ENCODE measurements at regions not wholly inside any gene's neighbourhood (a gene's known extent, or its start where the extent isn't known, plus 50 kb on each side); places are given as distances from the start of the nearest gene placed in this dataset.

DNA sequence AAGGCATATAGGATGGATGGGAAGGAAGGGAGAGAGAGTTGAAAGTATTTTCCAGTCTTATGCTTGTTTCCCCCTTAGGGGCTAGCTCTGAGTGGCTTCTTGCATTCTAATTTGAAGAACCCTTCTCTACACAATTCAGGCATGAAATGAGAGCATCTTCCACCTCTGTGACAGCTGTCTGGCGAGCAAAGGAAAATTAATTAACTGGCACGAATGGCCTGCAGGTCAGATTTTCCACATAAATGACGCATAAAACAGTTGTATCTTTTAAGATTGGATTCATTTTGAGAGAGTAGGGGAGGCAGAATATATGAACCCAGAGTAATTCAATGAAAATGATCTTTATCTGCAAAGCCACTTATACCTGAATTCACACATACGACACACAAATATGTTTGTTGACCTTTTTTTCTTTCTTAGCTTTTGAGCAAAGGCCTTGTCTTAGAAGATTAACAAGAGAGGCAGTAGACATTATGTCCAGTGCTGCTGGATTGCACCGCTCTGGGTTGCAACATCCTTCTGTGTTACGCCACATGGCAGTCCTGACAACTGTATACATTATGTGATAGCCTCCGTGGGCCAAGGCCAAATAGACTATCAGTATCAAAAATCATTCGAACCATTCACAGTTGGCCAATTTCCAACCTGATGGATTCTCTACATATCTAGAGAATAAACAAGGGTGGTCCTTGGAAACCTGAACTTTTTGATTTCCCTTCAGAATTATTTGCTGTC lies 173.0 kb upstream of the GOT2 start:
- Histone ChIP-seq H3K27me3 (ENCODE audit: control insufficient read depth, insufficient read depth, low read length) (no peaks in the 10 kb centered on the region), H3K4me3 (ENCODE audit: low read depth, low read length) (no peak overlapping the region), H3K36me3 (ENCODE audit: control insufficient read depth, insufficient read depth, low read length) (no peaks in the 10 kb centered on the region)
- FAIRE-seq = no peak
- TF ChIP-seq, protein P1, sequence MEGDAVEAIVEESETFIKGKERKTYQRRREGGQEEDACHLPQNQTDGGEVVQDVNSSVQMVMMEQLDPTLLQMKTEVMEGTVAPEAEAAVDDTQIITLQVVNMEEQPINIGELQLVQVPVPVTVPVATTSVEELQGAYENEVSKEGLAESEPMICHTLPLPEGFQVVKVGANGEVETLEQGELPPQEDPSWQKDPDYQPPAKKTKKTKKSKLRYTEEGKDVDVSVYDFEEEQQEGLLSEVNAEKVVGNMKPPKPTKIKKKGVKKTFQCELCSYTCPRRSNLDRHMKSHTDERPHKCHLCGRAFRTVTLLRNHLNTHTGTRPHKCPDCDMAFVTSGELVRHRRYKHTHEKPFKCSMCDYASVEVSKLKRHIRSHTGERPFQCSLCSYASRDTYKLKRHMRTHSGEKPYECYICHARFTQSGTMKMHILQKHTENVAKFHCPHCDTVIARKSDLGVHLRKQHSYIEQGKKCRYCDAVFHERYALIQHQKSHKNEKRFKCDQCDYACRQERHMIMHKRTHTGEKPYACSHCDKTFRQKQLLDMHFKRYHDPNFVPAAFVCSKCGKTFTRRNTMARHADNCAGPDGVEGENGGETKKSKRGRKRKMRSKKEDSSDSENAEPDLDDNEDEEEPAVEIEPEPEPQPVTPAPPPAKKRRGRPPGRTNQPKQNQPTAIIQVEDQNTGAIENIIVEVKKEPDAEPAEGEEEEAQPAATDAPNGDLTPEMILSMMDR (IDR thresholded peaks at IDR 0.05; ENCODE audit: insufficient read depth, low read length, severe bottlenecking) = no peak
- no peak for DNase-seq (ENCODE audit: low read depth)

DNA sequence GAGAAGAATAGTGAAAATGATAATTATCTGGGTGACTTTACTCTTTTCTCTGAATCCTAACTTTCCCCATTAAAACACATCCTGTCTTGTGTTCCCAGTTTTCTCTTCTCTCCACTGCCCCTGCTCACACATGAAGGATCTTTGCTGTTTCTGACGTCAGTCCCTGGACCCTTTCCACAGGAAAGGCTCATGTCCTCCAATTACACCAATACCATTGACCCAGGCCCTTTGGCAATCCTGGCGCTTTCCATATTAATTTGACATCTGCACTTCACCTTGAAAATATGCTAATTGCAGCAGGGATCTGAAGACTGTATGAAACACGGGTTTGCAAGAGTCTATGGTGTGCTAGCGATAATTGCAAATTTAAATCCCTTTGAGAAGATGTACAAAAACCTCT lies 170.2 kb upstream of the GOT2 start:
- DNase-seq (ENCODE audit: low read depth) (no peak), FAIRE-seq (no peak)
- Histone ChIP-seq H3K27me3 (ENCODE audit: control insufficient read depth, insufficient read depth, low read length) (no peaks in the 10 kb centered on the region), H3K36me3 (ENCODE audit: control insufficient read depth, insufficient read depth, low read length) (no peaks in the 10 kb centered on the region), H3K4me3 (ENCODE audit: low read depth, low read length) (no peak overlapping the region)
- TF ChIP-seq, protein P1 (IDR thresholded peaks at IDR 0.05; ENCODE audit: insufficient read depth, low read length, severe bottlenecking) = no peak

DNA sequence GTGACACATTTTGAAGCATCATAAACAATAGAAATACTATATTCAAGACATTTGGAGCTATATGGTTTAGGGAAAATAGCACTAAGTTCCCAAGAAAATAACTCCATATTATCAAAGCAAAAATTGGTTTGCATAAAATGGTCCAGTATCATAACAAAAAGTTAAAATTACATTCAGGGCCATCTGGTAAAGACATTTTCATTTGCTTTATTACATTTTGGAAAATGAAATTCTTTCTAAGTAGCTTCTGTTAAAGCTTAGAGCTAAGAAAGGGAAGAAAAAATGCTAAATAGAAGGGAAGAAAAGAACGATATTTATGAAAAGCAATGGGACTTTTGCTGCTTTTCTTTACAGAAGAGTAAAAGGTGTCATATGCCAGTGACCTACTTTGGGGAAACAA lies 155.4 kb upstream of the GOT2 start:
- TF ChIP-seq, protein P1 (IDR thresholded peaks at IDR 0.05; ENCODE audit: insufficient read depth, low read length, severe bottlenecking) = no peak
- Histone ChIP-seq H3K27me3 (ENCODE audit: control insufficient read depth, insufficient read depth, low read length) (no peaks in the 10 kb centered on the region), H3K36me3 (ENCODE audit: control insufficient read depth, insufficient read depth, low read length) (no peaks in the 10 kb centered on the region), H3K4me3 (ENCODE audit: low read depth, low read length) (no peak overlapping the region)
- FAIRE-seq = no peak
- no peak for DNase-seq (ENCODE audit: low read depth)

DNA sequence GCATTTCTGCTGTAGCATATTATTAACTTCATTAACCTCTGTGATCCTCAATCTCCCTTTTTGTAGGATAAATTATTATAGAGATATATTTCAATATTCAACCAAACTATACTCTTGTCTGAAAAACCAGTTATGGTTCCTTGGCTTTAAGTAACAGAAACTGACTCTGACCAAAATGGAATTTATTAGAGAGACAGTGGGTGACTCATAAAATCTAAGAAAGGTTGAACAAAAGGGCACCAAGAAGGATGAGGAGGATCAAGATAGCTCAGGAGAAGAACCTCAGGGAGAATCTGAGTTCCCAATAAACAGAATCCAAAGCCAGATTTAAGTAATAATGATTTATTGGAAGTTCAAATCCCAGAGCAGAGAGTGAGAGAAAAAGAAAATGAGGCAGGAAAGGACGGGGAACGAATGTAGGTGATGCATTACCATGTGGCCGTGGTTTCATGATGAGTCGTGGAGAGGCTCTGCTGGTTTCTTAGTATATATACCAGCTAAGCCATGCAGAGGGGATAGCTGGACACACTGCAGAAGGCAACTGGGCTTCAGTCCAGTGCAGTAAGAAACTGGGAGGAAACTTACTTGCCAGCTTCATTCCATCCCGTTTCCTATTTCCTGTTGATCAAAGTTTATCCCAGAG lies 151.5 kb upstream of the GOT2 start:
- TF ChIP-seq, protein P1 (IDR thresholded peaks at IDR 0.05; ENCODE audit: insufficient read depth, low read length, severe bottlenecking) = no peak
- H3K4me3 ChIP-seq (ENCODE audit: low read depth, low read length) = no peak overlapping the region
- H3K27me3 ChIP-seq (ENCODE audit: control insufficient read depth, insufficient read depth, low read length) = no peaks in the 10 kb centered on the region
- no peak for DNase-seq (ENCODE audit: low read depth)
- no peak for FAIRE-seq
- H3K36me3 ChIP-seq (ENCODE audit: control insufficient read depth, insufficient read depth, low read length) = no peaks in the 10 kb centered on the region

- TF ChIP-seq, protein P1 (IDR thresholded peaks at IDR 0.05; ENCODE audit: insufficient read depth, low read length, severe bottlenecking) = no peak
- Histone ChIP-seq H3K36me3 (ENCODE audit: control insufficient read depth, insufficient read depth, low read length) (no peaks in the 10 kb centered on the region), H3K4me3 (ENCODE audit: low read depth, low read length) (no peak overlapping the region), H3K27me3 (ENCODE audit: control insufficient read depth, insufficient read depth, low read length) (no peaks in the 10 kb centered on the region)
- FAIRE-seq (no peak), DNase-seq (ENCODE audit: low read depth) (no peak)
These were observed 150.0 kb upstream of the GOT2 start for GRCh38 chr16:58884141-58884540.

All from bronchial epithelial cell (primary cell).